Caco-2 (cell line): ENCODE measurements at regions not wholly inside any gene's neighbourhood (a gene's known extent, or its start where the extent isn't known, plus 50 kb on each side); places are given as distances from the start of the nearest gene placed in this dataset.

ENCODE experiments used
- BruUV-seq: library from RNA; stranded (reverse); fragments of 400-500 nt; replicated peaks from 2 replicates; lab custom pipeline; 2021; lab: Mats Ljungman, UMichigan
- CTCF ChIA-PET: fragments of 300-600 bp; sonication (Branson Sonifier 250); formaldehyde crosslinking; loops from one replicate; lab custom pipeline; 2022; ENCODE audit warnings: antibody characterized with exemption; lab: Charles Lee
- POLR2A ChIA-PET: fragments of 300-600 bp; sonication (Branson Sonifier 250); formaldehyde crosslinking; loops from one replicate; lab custom pipeline; 2022; ENCODE audit warnings: antibody characterized with exemption; lab: Charles Lee
- DNase-seq, 2 experiments: peaks; one replicate each; pipeline versions ENCODE4 v3.0.0 to v3.0.0-alpha.2; 2020 to 2022
- H3K27me3 ChIP-seq: replicated peaks from 2 replicates; pipeline ENCODE4 v1.6.0; 2011; ENCODE audit warnings: low read length; ENCODE audit not compliant: control insufficient read depth, insufficient read depth
- H3K36me3 ChIP-seq: 2 replicates; pipeline ENCODE4 v1.5.1; 2011; ENCODE audit warnings: low read length; ENCODE audit not compliant: control insufficient read depth, insufficient read depth
- H3K4me1 ChIP-seq: fragments of 250-450 bp; sonication (Bioruptor Pico); 2 replicates; pipeline ENCODE4 v1.5.1; 2020; ENCODE audit warnings: mild to moderate bottlenecking
- H3K4me3 ChIP-seq: 2 replicates; pipeline ENCODE4 v1.5.1; 2011; ENCODE audit warnings: low read depth, mild to moderate bottlenecking, control low read depth, low read length
- H3K9me3 ChIP-seq: fragments of 250-450 bp; sonication (Bioruptor Pico); 2 replicates; pipeline ENCODE4 v1.5.1; 2020; ENCODE audit warnings: mild to moderate bottlenecking, moderate library complexity
- H3K27ac Mint-ChIP-seq: one replicate; pipeline ENCODE4 v1.8.0; 2022; ENCODE audit warnings: mixed read lengths; ENCODE audit not compliant: unreplicated experiment
- H3K27me3 Mint-ChIP-seq: one replicate; pipeline ENCODE4 v1.8.0; 2022; ENCODE audit warnings: mixed read lengths; ENCODE audit not compliant: insufficient read depth, unreplicated experiment
- H3K36me3 Mint-ChIP-seq: one replicate; pipeline ENCODE4 v1.8.0; 2022; ENCODE audit warnings: mild to moderate bottlenecking, mixed read lengths; ENCODE audit not compliant: insufficient read depth, unreplicated experiment
- H3K4me1 Mint-ChIP-seq: one replicate; pipeline ENCODE4 v1.8.0; 2022; ENCODE audit warnings: low read depth, mixed read lengths; ENCODE audit not compliant: unreplicated experiment
- H3K4me3 Mint-ChIP-seq: one replicate; pipeline ENCODE4 v1.8.0; 2022; ENCODE audit warnings: mild to moderate bottlenecking, moderate library complexity, mixed read lengths; ENCODE audit not compliant: unreplicated experiment
- H3K9me3 Mint-ChIP-seq: one replicate; pipeline ENCODE4 v1.8.0; 2022; ENCODE audit warnings: mixed read lengths; ENCODE audit not compliant: unreplicated experiment
- CTCF ChIP-seq, 2 experiments: fragments of 200-600 bp in 1 of 2; IDR thresholded peaks; 1 replicate in 1 of 2; 2 replicates in 1 of 2; pipeline versions ENCODE4 v1.5.1 to v1.8.0; 2011 to 2022; ENCODE audit warnings: antibody characterized with exemption in 1 of 2, control low read depth in 1 of 2, inconsistent platforms in 1 of 2, low read depth in 1 of 2, low read length in 1 of 2, mild to moderate bottlenecking in 1 of 2, moderate library complexity in 1 of 2; ENCODE audit not compliant: insufficient read depth in 1 of 2, severe bottlenecking in 1 of 2, unreplicated experiment in 1 of 2
- intact Hi-C: fragments of 100-400 bp; cut with micrococcal nuclease; formaldehyde crosslinking; loops from one replicate; pipeline ENCODE4 v1.10.0; 2022; ENCODE audit not compliant: unreplicated experiment

DNA sequence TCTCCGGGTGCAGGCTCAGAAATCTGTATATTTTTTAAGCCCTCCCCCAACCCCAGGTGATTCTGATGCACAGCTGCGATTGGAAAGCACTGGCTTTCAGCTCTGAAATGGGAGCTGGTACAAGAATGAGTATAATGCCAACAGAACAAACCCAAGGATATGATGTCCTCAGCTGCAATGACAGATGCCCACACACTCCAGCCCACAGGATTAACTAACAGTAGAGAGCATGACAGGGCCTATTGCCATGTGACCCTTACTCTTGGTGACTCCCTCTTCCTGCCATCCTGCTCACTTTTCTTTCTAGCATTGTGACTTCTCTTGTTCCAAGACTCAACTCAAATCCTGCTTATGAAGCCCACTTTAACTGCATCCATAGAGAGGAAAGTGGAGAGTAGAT, 174.5 kb downstream of the FGF18 start:
- Mint-ChIP-seq H3K9me3 (no peaks in the 10 kb centered on the region), H3K27ac (no peak overlapping the region), H3K27me3 (peaks cover 16% of the 10 kb centered on the region), H3K4me1 (no peaks in the 10 kb centered on the region), H3K36me3 (no peaks in the 10 kb centered on the region), H3K4me3 (no peak overlapping the region)
- Histone ChIP-seq H3K4me3 (no peak overlapping the region), H3K27me3 (no peaks in the 10 kb centered on the region; the same call in 1 of the 2 replicates), H3K9me3 (no peaks in the 10 kb centered on the region), H3K36me3 (no peaks in the 10 kb centered on the region), H3K4me1 (no peaks in the 10 kb centered on the region)
- CTCF ChIA-PET: no interaction called here
- no TSS peak for BruUV-seq
- POLR2A ChIA-PET: no interaction called here
- TF ChIP-seq CTCF (IDR thresholded peaks at IDR 0.05; ENCODE audit: insufficient read depth in 1 of 2, low read depth in 1 of 2, low read length in 1 of 2, severe bottlenecking in 1 of 2, unreplicated experiment in 1 of 2): no peak
- intact Hi-C loops: no loop called here
- DNase-seq: no peak

GRCh38 chr5:171595401-171595800, 176.0 kb downstream of the FGF18 start:
- Mint-ChIP-seq H3K9me3 (no peaks in the 10 kb centered on the region), H3K4me1 (no peaks in the 10 kb centered on the region), H3K27ac (no peak overlapping the region), H3K27me3 (peaks cover 13% of the 10 kb centered on the region), H3K4me3 (no peak overlapping the region), H3K36me3 (no peaks in the 10 kb centered on the region)
- ChIA-PET CTCF (no interaction called here), POLR2A (no interaction called here)
- no peak for TF ChIP-seq CTCF (IDR thresholded peaks at IDR 0.05; ENCODE audit: insufficient read depth in 1 of 2, low read depth in 1 of 2, low read length in 1 of 2, severe bottlenecking in 1 of 2, unreplicated experiment in 1 of 2)
- Histone ChIP-seq H3K36me3 (no peaks in the 10 kb centered on the region), H3K4me3 (no peak overlapping the region), H3K4me1 (no peaks in the 10 kb centered on the region), H3K9me3 (no peaks in the 10 kb centered on the region), H3K27me3 (no peaks in the 10 kb centered on the region)
- BruUV-seq: no TSS peak
- DNase-seq: no peak
- intact Hi-C loops: no loop called here

DNA sequence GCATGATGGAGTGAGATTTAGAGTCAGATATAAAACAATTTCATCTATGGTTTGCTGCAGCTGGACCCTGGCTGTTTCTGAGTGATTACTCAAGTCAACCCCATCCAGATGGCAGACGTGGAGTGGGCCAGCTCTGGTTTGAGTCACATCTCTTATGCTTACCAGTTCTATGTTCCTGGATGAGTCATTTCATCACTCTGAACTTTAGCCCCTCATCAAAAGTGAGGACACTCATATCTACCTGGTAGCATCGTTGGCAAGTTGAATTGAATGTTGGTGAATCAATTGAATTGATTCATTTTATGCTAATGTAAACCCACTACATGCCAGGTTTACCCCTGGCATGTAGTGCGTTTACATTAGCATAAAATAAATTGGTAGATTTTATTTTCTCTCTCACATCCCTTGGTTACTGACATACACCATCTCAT, 176.4 kb downstream of the FGF18 start:
- DNase-seq: no peak
- Mint-ChIP-seq H3K9me3 (no peaks in the 10 kb centered on the region), H3K4me1 (no peaks in the 10 kb centered on the region), H3K27ac (no peak overlapping the region), H3K36me3 (no peaks in the 10 kb centered on the region), H3K27me3 (peaks cover 14% of the 10 kb centered on the region), H3K4me3 (no peak overlapping the region)
- POLR2A ChIA-PET: no interaction called here
- no TSS peak for BruUV-seq
- intact Hi-C loops: no loop called here
- H3K27me3 ChIP-seq: no peaks in the 10 kb centered on the region
- no peaks in the 10 kb centered on the region for H3K4me1 ChIP-seq
- H3K9me3 ChIP-seq: no peaks in the 10 kb centered on the region
- no peak for TF ChIP-seq CTCF (IDR thresholded peaks at IDR 0.05; ENCODE audit: insufficient read depth in 1 of 2, low read depth in 1 of 2, low read length in 1 of 2, severe bottlenecking in 1 of 2, unreplicated experiment in 1 of 2)
- H3K4me3 ChIP-seq: no peak overlapping the region
- H3K36me3 ChIP-seq: no peaks in the 10 kb centered on the region
- CTCF ChIA-PET: no interaction called here
